G401.6 (cell line): ENCODE measurements at regions not wholly inside any gene's neighbourhood (a gene's known extent, or its start where the extent isn't known, plus 50 kb on each side); places are given as distances from the start of the nearest gene placed in this dataset.

Source experiments
- FAIRE-seq: peaks from 2 replicates; lab custom pipeline; 2012; peaks lifted over from hg19 to GRCh38; lab: Jason Lieb, UNC

DNA sequence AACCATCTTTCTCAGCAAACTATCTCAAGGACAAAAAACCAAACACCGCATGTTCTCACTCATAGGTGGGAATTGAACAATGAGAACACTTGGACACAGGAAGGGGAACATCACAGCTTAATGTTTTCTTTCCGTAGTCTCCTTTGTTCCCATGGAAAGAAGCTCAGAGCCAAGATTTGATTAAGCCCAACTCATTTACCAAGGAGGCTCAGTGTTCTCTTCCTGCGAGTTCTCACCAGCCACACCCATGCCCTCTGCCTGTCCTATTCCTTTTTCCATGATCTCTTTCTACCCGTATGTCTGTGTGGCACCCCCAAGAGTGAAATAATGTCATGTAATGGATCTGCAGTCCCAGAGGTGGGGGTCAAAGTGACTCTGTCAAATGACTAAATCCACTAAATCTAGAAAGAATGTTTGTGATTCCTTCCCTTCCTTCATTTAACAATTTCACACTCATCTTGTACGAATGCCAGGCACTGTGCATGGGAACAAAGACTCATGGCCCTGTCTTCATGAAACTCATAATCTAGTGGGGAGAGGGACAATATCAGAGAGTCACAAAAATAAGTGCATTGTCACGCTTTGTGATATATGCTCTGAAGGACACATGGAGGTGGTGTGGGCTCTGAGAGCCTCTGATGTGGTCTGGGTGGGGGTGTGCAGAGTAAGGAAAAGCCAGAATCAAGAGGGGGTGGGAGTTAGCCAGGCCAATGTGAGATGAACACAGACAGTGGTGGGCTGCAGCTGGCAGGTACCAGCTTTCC, 292.1 kb downstream of the CDC5L start:
- FAIRE-seq: no peak

DNA sequence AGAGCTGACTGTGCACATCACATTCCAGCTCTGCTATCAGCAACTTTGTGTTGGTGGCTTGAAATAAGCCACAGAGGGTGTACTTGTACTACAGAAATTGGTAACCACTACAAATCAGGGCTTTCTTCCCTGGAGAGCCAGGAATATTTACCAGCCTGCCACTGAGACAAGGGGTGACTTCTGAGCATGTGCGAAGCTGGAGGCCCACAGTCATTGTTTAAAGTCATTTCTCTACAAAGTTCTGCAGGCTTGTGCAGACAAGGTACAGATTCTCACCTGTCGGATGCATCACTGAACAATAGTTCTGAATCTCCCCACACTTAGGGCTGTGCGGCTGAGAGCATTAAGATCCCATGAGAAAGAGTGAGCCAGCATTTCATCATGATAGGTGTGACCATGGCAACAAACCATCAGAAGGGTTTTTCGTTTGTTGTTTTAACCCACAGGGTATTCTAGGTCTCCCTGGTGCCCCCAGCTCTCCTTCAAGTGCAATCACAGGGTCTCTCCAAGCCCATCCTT, 292.8 kb downstream of the CDC5L start:
- FAIRE-seq: no peak

DNA sequence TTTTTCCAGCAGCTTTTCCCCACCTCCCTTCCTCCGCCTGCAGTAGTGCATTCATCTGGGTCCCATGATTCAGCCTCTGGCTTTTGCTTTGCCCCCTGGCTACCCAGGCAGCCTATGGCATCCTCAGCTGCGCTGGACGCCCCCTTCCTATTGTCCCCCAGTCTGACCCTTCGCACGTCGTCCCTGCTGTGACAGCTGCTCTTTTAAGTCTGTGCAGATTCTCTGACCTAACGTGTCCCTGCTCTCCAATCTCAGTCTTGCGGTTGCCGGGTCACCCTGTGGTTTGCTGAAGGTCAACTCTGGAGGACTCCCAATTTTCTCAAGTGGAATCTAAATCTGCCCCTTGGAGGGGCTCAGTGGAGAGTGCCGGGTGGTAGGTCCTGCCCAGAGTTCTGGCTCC, 294.3 kb downstream of the CDC5L start:
- FAIRE-seq: no peak

DNA sequence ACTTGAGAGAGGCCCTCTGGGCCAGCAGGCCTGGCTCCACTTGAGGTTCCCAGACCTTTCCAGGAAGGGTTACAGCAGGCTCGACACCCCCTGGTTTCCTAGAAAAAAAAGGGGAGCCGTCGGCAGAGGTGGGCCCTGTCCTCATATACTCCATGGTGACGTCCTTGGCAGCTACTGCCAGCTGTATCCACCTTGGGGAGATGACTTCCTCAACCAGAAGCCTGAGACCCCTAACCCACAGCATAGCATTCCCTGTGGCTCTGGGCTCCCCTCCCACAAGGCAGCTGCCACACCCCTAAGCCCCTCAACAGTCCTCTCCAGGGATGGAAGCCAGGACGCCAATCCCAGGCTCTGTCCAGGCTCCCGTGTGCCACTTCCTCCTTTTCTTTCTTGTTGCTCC, 294.8 kb downstream of the CDC5L start:
- FAIRE-seq: no peak

DNA sequence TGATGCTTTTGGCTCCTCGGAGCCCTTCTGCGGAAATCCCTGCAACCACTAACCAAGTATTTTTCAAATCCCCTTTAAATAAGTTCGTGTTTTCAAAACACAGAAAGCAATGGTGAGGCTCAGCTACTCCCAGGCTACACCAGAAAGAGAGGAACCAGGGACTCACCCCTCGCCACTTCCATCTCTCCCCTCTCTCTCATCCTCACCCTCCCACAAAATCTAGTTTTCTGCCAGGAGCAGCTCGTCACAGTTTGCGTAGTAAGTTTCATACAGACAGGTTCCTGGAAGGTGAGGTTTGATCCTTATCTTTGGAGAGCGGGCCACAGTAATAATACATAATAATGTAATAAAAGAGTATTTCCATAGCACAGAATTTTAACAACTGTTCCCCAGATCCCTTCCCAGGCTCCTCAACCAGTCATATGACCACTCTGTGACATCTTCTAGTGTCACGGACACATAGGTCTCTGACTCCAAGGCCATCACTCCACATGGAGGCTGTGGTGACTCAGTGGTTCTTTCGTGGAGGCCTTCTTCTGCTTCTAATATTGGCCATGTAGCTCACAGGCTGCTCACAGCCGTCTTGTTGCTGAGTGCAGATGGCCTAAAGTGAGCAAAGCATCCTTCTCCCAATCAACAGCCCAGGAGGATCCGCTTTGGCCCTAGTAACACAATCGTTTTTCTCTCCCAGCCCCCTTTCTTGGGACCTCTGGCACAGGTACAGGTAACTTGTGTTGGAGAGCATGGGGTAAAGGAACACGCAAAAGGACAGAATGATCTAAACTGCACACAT, 295.7 kb downstream of the CDC5L start:
- no peak for FAIRE-seq

DNA sequence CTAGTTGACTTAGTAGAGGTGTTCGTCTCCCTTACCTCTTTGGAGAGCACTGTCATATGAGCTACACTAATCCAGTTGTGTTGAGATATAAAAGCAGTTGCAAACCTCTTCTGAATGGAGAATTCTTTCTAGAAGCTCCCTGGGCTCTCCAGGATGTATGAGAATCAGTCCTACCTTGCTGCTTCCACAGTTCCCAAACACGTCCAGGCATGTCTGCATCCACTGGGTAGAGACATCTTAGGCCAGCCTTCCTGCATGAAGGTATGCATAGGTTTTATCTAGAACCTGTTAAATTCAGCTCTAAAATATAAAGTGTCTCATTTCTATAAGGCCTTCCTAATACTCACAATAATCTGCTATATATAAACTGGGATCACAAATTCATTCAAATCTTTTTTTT, 297.7 kb downstream of the CDC5L start:
- no peak for FAIRE-seq

DNA sequence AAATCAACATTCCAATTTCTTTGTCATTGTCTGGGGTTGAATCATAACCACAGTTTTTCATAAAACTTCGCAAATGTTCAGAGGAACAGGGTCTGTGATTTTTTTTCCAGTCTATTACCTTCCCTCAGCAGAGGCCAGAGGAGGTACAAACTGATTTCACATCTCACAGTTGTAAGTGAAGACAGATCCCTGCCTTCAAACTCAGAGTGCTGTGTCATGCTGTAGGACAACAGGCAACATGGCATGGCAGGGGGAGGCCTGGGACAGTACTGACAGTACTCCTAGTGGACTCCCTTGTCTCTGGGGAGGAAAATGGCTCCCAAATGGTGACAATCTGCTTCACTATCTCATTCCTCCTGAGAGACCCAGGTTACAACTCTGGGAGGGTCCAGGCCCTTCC, 308.6 kb downstream of the CDC5L start:
- no peak for FAIRE-seq

DNA sequence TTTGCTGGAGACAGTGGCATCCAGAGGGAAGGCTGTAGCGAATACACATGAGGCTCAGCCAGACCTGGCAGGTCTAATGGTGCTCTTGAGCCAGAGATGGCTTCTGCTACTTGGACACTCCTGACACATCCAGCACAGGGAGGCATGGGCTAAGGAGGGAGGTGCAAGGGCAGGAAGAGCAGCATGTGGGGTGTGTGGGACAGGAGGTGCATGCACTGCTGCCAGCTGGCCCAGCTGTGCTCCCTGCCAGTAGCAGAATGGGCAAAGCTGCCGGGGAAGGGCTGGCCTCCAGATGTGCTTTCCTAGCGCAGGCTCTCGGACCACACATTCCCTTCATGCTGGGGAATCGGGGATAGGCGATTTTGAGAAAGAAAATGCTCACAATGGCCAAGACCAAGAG, 309.2 kb downstream of the CDC5L start:
- FAIRE-seq: no peak

DNA sequence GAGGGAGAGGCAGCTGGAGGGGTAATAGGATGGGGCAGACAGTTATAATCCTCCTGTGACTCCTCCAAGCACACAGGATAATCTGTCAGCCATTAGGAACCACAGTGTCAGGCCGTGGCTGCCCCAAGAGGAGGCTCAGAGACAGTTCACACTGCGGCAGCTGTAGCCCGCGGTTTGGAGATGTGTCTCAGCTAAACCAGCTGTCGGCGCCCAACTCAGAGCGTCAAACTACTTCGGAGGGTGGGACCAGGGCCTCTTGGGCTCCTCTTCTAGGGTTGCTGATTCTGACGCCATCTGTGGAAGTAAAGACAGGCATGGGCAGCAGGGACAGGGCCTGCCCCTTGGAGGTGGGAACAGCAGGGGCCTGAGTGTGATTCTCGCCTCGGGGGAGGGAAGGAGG, 309.8 kb downstream of the CDC5L start:
- no peak for FAIRE-seq

DNA sequence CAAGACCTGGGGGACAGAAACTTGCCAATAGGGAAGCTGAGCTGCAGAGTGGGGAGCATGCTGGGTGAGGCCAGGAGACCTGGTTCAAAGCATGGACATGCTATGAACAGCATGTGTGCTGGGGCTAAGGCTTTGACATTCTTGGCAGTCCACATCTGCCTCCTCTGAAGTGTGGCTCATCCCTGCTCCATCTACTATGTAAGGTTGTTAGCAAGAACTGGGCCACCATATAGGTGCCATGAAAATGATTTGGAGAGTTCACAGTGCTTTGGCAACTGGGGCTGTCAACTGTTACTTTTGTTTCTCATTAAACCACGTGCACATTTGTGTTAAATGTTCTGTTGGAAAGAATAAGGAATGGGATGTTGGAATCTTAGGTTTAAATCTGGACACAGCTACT, 311.1 kb downstream of the CDC5L start:
- no peak for FAIRE-seq

DNA sequence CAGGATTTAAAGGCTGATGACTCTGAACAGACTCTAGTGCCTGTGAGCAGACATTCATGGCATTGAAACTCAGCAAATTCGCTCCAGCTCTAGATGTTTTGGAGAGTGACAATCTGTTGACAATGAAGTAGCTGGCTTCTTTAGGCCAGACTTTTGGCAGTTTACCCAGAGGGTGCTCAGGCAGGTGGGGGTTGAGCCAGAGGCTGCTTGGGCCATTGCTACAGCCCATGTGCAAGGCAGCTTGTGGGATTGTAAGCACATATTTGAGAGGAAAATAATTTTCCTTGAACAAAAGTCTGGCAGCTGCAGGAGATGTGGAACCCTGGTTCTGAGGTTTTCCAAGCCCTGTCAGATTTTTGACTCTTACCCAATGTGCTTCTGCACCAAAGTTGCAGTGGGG, 311.6 kb downstream of the CDC5L start:
- no peak for FAIRE-seq

DNA sequence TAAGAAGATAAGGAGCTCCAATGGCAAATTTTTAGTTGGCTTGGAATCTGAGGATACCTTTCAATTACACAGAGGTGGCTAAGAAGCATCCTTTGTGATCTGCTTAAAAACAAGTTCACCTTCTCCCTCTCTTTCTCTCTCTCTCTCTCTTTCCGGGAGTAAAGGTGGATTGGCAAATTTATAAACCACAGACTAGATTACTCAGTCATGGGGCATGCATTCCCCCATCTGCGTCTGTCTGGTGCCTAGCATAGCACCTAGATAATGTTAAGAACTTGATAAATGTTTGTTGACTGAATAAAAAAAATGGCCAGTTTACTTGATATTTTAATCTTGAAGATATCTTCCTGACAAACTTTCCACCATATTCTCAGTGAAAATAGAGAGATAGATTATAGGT, 312.3 kb downstream of the CDC5L start:
- FAIRE-seq: no peak

DNA sequence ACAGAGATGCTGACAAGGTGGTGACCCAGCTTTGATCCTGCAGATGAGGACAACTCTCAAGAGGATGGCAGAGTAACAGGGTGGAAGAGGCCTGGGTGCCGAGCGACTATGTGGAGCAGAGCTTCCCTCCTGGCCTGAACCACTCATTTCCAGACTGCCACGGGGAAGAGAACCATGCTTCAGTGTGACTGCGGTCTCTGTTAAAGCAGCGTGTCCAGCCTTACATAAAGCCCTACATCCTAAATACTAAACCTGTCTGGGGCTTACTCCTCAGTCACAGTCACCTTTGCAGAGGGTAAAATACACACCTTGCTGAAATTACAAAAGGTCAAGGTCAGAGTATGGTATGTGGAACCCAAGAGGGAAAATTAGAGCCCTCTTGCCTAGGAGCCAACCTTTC, 312.9 kb downstream of the CDC5L start:
- no peak for FAIRE-seq

DNA sequence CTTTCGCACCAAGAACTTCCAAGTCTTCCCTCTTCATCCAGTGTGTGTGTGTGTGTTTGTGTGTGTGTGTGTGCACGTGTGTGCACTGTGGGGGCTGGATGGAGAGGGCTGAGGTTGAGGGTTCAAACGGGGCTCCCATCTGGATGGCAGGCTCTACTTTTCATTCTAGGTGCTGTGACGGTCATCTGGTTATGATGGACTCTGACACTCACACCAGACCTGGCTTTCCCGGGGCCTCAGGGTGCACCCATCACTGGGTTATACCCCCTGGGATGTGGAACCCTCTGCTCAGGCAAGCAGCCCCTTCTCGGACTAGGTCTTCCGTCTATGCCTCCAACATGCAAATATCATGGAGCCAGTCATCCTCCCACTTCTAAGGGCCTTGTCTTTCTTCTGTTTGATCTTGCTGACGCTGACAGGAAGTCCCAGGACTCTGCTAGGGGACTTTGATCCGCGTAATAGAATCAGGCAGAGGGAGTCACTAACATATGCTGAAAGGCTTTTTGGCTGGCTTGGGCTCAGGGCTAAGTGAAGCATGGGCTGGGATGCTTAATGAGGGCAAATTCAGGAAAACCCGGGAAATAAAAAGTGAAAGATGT, 313.6 kb downstream of the CDC5L start:
- FAIRE-seq: no peak

DNA sequence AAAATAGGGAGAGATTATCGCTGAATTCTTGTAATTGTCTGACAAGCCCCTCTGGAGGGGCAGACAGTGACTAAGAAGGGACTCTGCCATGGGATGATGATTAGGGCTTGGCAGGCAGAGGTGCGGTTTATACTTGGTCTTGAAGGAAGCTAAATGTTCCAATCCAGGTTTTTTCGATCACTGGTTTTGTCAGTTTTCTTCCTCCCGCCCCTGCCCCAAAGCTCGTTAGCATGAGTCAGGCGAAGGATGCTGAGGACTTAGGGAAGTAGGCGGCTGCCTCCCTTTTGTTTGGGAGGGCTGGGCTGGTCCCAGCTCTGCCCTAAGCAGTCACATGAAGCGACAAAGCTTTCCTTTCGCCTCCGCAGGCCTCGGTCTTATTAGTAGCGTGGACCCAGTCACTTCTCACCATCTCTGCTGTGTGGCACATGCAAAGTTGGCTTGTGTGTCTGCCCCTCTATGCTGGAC, 314.2 kb downstream of the CDC5L start:
- no peak for FAIRE-seq

DNA sequence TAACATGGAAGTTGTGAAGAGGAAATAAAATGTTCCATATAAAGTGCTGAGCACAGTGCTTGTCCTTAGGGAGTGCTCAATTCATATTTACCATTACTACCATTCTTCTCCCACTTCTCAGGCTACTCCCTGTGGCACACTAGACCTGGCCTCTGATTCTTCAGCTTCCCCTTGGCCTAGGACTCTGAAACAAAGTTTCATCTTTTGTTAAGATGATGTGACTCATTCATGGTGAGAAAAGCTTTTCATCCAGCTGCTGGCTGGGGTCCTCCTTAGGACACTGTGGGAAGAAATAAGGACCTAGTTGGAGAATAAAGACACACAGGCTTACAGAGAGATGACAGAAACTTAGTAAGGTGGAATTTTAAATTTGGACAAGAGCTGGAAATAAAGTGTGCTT, 314.8 kb downstream of the CDC5L start:
- no peak for FAIRE-seq

DNA sequence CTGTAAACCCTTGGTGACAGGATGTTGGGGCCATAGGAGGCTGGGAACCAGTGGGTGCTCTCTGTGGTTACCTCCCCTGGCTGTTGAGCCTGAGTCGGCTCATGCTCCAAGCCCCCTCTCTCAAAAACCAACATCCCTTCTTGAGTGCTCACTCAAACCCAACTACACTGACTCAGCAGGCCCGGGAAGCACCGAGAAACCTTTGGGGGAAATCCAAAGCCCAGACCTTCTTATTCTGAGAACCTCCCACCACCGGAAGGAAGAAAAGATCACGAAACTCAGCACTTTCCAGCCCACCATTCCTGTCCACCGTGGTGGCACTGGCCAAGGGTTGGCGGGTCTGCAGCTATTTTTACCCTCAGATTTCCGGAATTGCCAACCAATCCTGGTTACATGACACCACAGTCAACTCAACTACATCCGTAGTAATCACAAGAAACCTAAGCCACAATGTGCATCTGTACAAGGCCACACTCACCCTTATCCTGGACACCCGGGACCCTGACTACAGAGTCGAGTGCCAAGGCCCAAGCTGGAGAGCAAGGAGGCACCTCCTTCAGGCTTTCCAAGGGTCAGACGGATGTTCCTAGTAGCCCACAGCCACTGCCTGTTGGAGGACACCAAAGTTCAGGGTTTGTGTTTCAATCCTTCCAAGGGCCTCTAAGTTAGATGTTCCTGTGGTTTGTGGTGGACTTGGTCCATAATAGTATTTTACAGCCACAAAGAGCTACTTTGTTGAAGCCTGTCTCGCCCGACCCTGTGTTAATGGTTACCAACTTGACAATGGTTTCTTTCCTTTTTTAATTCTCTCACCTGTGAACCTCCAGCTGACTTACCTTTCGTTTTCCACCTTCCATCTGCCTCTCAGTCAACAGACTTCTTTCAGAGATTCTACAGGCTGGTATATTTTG, 317.0 kb downstream of the CDC5L start:
- FAIRE-seq: no peak

DNA sequence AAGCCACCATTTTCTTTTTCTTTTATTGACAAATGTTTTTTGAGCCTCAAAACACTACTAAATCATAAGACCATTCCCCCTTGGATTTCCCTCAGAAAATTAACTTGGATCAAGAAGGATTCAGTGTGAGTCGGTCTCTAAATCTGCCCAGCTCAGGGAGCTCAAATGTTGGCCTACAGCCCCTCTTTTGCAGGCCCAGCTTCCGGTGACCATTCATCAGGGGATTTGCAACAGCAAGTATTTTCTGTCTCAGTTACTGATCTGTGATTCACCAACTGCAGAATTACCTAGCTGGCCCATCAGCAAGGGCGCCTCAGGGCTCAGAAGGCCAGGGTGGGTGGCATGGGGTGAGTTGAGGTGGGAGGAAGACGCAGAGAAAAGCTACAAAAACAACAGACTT, 318.1 kb downstream of the CDC5L start:
- FAIRE-seq: no peak

DNA sequence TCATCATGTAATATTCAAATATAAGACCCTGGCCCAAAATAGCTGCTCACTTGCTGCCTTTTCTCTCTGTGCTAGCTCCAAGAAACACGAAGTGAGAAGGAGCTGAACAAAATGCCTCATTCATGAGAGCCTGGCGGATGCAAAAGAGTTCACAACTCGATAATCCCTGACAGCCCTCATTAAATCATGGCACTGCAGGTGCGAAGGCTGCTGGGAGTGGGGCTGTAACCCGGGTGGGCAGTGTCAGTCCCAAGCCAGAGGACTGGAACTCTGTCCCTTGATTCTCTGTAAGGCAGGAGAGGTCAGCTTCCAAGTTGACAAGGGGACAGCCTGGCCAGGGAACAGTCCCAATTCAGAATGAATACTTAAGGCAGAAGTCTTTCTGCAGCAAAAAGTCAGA, 318.5 kb downstream of the CDC5L start:
- FAIRE-seq: no peak

DNA sequence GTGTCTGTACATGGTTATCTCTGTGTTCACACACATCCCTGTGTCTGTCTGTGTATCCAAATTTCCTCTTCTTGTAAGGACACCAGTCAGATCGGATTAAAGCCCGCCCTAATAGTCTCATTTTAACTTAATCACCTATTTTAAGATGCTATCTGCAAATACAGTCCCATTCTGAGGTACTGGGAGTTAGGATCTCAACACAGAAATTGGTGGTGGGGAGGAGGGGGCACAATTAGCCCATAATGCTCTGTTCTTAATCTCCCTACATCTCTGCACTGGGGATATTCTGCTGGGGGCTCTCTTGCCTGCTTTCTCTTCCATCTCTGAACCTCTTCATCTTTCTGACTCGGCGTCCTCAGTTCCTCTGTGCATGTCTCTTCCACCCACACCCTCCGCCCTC, 320.7 kb downstream of the CDC5L start:
- FAIRE-seq: no peak

DNA sequence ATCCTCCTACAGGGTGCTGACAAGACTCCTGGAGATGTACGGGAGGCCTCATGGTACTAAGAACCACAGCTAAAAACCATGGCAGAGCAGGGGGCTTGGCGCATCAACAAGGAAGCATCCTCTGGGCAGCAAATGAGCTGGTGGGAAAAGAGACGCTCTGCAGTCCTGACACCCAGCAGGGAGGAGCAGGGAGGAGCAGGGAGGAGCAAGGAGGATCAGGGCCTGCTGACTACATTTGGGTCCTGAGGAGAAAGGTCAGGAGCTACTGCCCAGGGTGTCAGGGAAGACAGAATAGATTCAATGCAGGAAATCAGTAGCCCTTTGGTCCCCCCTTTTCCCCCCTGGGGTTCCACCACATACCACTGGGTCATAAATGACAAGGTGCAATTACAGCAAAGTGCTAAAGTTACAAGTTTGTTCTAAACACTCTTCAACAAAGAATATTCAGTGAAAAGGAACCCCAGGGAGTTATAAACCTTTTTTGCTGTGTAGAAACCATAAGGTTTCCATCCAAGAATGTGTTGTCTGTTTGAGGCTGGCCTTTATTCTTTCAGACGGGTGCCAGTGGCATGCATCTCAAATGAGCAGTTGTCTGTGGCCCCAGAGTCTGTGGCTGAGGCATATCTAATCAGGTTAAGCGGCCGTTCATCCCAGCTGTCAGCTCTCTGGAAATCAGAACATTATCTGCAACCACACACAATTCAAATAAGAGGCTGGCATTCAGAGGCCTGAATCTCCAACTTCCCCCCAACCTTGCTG, 325.0 kb downstream of the CDC5L start:
- no peak for FAIRE-seq
